GM12878 (cell line): ENCODE measurements at regions not wholly inside any gene's neighbourhood (a gene's known extent, or its start where the extent isn't known, plus 50 kb on each side); places are given as distances from the start of the nearest gene placed in this dataset.

Experiments
- BACH1 ChIP-seq: fragments of 450-650 bp; IDR thresholded peaks from 2 replicates; pipeline ENCODE4 v1.6.1; 2017; ENCODE audit warnings: mild to moderate bottlenecking, borderline replicate concordance
- MYC ChIP-seq: IDR thresholded peaks from 2 replicates; pipeline ENCODE4 v1.6.1; 2011; ENCODE audit warnings: mild to moderate bottlenecking, low read length, moderate library complexity, inconsistent platforms; ENCODE audit not compliant: insufficient read depth, insufficient replicate concordance, insufficient read length, severe bottlenecking
- PML ChIP-seq: IDR thresholded peaks from 2 replicates; pipeline ENCODE4 v1.6.1; 2012; ENCODE audit warnings: low read length, inconsistent platforms
- SMARCA5 ChIP-seq: fragments of 450-650 bp; IDR thresholded peaks from 2 replicates; pipeline ENCODE4 v1.6.1; 2017; ENCODE audit warnings: mild to moderate bottlenecking
- ZSCAN29 ChIP-seq: fragments of 450-650 bp; IDR thresholded peaks from 2 replicates; pipeline ENCODE4 v1.6.1; 2017; ENCODE audit warnings: mild to moderate bottlenecking, moderate library complexity
- TF ChIP-seq, protein P1 (sequence below): IDR thresholded peaks from 2 replicates; pipeline ENCODE4 v1.6.1; 2012; ENCODE audit warnings: improper control_type of control experiment, low read depth, low read length; ENCODE audit not compliant: insufficient replicate concordance
- TF ChIP-seq, protein P2 (sequence below): fragments of 450-650 bp; IDR thresholded peaks from 2 replicates; pipeline ENCODE4 v1.6.1; 2017; ENCODE audit warnings: mild to moderate bottlenecking, moderate library complexity

DNA sequence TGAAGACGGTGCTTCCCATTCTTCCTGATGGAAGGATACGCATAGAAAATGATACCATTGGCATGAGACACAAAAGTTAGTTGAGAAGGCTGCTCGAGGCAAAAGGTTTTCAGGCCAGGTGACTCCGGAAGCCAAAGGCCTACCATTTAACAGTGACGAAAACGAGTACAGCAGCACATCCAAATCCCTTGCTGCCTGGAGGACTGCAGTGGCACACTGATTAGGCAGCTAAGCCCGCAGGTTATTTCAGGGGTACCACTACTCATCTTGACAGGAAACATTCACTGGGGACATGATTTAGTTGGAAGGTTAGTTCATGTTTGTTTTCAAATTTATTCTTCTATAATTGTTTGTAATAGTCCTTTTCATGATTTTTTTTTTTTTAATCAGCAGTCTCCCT is 59.9 kb upstream of the BCHE start (continued):
- TF ChIP-seq SMARCA5 (no peak), ZSCAN29 (no peak), BACH1 (no peak), MYC (no peak), PML (no peak)
- TF ChIP-seq, protein P1, sequence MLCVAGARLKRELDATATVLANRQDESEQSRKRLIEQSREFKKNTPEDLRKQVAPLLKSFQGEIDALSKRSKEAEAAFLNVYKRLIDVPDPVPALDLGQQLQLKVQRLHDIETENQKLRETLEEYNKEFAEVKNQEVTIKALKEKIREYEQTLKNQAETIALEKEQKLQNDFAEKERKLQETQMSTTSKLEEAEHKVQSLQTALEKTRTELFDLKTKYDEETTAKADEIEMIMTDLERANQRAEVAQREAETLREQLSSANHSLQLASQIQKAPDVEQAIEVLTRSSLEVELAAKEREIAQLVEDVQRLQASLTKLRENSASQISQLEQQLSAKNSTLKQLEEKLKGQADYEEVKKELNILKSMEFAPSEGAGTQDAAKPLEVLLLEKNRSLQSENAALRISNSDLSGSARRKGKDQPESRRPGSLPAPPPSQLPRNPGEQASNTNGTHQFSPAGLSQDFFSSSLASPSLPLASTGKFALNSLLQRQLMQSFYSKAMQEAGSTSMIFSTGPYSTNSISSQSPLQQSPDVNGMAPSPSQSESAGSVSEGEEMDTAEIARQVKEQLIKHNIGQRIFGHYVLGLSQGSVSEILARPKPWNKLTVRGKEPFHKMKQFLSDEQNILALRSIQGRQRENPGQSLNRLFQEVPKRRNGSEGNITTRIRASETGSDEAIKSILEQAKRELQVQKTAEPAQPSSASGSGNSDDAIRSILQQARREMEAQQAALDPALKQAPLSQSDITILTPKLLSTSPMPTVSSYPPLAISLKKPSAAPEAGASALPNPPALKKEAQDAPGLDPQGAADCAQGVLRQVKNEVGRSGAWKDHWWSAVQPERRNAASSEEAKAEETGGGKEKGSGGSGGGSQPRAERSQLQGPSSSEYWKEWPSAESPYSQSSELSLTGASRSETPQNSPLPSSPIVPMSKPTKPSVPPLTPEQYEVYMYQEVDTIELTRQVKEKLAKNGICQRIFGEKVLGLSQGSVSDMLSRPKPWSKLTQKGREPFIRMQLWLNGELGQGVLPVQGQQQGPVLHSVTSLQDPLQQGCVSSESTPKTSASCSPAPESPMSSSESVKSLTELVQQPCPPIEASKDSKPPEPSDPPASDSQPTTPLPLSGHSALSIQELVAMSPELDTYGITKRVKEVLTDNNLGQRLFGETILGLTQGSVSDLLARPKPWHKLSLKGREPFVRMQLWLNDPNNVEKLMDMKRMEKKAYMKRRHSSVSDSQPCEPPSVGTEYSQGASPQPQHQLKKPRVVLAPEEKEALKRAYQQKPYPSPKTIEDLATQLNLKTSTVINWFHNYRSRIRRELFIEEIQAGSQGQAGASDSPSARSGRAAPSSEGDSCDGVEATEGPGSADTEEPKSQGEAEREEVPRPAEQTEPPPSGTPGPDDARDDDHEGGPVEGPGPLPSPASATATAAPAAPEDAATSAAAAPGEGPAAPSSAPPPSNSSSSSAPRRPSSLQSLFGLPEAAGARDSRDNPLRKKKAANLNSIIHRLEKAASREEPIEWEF = no peak
- TF ChIP-seq, protein P2, sequence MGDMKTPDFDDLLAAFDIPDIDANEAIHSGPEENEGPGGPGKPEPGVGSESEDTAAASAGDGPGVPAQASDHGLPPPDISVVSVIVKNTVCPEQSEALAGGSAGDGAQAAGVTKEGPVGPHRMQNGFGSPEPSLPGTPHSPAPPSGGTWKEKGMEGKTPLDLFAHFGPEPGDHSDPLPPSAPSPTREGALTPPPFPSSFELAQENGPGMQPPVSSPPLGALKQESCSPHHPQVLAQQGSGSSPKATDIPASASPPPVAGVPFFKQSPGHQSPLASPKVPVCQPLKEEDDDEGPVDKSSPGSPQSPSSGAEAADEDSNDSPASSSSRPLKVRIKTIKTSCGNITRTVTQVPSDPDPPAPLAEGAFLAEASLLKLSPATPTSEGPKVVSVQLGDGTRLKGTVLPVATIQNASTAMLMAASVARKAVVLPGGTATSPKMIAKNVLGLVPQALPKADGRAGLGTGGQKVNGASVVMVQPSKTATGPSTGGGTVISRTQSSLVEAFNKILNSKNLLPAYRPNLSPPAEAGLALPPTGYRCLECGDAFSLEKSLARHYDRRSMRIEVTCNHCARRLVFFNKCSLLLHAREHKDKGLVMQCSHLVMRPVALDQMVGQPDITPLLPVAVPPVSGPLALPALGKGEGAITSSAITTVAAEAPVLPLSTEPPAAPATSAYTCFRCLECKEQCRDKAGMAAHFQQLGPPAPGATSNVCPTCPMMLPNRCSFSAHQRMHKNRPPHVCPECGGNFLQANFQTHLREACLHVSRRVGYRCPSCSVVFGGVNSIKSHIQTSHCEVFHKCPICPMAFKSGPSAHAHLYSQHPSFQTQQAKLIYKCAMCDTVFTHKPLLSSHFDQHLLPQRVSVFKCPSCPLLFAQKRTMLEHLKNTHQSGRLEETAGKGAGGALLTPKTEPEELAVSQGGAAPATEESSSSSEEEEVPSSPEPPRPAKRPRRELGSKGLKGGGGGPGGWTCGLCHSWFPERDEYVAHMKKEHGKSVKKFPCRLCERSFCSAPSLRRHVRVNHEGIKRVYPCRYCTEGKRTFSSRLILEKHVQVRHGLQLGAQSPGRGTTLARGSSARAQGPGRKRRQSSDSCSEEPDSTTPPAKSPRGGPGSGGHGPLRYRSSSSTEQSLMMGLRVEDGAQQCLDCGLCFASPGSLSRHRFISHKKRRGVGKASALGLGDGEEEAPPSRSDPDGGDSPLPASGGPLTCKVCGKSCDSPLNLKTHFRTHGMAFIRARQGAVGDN = no peak
- TF ChIP-seq, all 136 proteins: peak for 0
